ENCODE measurements at regions not wholly inside any gene's neighbourhood (a gene's known extent, or its start where the extent isn't known, plus 50 kb on each side); places are given as distances from the start of the nearest gene placed in this dataset.

DNA sequence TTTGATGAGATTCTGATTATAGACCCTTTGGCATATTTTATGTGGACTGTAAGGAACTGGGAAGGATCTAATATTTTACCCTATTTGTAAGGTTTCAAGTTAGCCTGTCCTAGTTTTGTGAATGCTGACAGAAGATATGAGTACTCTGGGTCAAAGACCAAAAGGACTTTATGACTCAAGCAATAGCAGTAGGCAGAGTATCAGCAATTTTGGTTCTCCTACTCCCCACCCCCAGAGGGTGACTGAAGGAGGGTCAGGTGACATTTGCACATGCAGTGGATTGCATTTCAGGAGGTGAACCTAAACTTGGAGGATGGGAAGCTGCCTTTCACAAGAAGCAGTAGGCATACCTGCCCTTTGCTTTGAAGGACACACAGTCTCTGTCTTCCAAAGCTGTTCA lies 84.0 kb upstream of the KLF6 start (continued):
- TF ChIP-seq, protein P1, sequence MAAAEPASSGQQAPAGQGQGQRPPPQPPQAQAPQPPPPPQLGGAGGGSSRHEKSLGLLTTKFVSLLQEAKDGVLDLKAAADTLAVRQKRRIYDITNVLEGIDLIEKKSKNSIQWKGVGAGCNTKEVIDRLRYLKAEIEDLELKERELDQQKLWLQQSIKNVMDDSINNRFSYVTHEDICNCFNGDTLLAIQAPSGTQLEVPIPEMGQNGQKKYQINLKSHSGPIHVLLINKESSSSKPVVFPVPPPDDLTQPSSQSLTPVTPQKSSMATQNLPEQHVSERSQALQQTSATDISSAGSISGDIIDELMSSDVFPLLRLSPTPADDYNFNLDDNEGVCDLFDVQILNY (CRISPR knock-in tag; IDR thresholded peaks at IDR 0.05) = no peak
- no peak for TF ChIP-seq HDAC8 (tag; IDR thresholded peaks at IDR 0.05)
- no peak for TF ChIP-seq ZNF316 (IDR thresholded peaks at IDR 0.05)
- TF ChIP-seq, protein P2, sequence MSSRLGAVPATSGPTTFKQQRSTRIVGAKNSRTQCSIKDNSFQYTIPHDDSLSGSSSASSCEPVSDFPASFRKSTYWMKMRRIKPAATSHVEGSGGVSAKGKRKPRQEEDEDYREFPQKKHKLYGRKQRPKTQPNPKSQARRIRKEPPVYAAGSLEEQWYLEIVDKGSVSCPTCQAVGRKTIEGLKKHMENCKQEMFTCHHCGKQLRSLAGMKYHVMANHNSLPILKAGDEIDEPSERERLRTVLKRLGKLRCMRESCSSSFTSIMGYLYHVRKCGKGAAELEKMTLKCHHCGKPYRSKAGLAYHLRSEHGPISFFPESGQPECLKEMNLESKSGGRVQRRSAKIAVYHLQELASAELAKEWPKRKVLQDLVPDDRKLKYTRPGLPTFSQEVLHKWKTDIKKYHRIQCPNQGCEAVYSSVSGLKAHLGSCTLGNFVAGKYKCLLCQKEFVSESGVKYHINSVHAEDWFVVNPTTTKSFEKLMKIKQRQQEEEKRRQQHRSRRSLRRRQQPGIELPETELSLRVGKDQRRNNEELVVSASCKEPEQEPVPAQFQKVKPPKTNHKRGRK (tag; IDR thresholded peaks at IDR 0.05) = no peak
- no peak for TF ChIP-seq BCOR (IDR thresholded peaks at IDR 0.05)
- no peak for TF ChIP-seq CBX1 (IDR thresholded peaks at IDR 0.05; ENCODE audit: low read depth)
- no peak for TF ChIP-seq FOXJ2 (tag; IDR thresholded peaks at IDR 0.05)
- peak; percentile 56; the same call in 1 of the 2 replicates for TF ChIP-seq ZNF589 (CRISPR knock-in tag; IDR thresholded peaks at IDR 0.05; ENCODE audit: low read depth)
- TF ChIP-seq MAFK (IDR thresholded peaks at IDR 0.05; ENCODE audit: low read length) = peak; percentile 42; the same call in 1 of the 2 replicates
- TF ChIP-seq, protein P3, sequence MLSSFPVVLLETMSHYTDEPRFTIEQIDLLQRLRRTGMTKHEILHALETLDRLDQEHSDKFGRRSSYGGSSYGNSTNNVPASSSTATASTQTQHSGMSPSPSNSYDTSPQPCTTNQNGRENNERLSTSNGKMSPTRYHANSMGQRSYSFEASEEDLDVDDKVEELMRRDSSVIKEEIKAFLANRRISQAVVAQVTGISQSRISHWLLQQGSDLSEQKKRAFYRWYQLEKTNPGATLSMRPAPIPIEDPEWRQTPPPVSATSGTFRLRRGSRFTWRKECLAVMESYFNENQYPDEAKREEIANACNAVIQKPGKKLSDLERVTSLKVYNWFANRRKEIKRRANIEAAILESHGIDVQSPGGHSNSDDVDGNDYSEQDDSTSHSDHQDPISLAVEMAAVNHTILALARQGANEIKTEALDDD (IDR thresholded peaks at IDR 0.05) = no peak
- TF ChIP-seq KLF1 (tag; IDR thresholded peaks at IDR 0.05) = no peak
- TF ChIP-seq FOSL1 (tag; conservative IDR thresholded peaks at IDR 0.05) = peak; percentile 66
- TF ChIP-seq, protein P4, sequence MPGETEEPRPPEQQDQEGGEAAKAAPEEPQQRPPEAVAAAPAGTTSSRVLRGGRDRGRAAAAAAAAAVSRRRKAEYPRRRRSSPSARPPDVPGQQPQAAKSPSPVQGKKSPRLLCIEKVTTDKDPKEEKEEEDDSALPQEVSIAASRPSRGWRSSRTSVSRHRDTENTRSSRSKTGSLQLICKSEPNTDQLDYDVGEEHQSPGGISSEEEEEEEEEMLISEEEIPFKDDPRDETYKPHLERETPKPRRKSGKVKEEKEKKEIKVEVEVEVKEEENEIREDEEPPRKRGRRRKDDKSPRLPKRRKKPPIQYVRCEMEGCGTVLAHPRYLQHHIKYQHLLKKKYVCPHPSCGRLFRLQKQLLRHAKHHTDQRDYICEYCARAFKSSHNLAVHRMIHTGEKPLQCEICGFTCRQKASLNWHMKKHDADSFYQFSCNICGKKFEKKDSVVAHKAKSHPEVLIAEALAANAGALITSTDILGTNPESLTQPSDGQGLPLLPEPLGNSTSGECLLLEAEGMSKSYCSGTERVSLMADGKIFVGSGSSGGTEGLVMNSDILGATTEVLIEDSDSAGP (CRISPR knock-in tag; IDR thresholded peaks at IDR 0.05) = no peak
- no peak for TF ChIP-seq RBM25 (IDR thresholded peaks at IDR 0.05; ENCODE audit: low read depth, low read length, severe bottlenecking)
- TF ChIP-seq ZFP1 (CRISPR knock-in tag; IDR thresholded peaks at IDR 0.05) = no peak
- TF ChIP-seq BHLHE40 (IDR thresholded peaks at IDR 0.05; ENCODE audit: low read length) = peak; percentile 79
- no peak for TF ChIP-seq NBN (IDR thresholded peaks at IDR 0.05; ENCODE audit: low read depth)
- TF ChIP-seq EGR1 (conservative IDR thresholded peaks at IDR 0.05) = peak; percentile 40
- TF ChIP-seq MYBL2 (IDR thresholded peaks at IDR 0.05; ENCODE audit: low read depth) = no peak
- no peak for TF ChIP-seq MYBL2 (CRISPR knock-in tag; IDR thresholded peaks at IDR 0.05; ENCODE audit: borderline replicate concordance)
- 0 out of 2 replicates have a peak, but pooled peaks have one; percentile 14 for TF ChIP-seq SMARCA4 (IDR thresholded peaks at IDR 0.05)
- peak; percentile 53; the same call in 1 of the 2 replicates for TF ChIP-seq L3MBTL2 (IDR thresholded peaks at IDR 0.05)
- TF ChIP-seq PPARD (CRISPR knock-in tag; IDR thresholded peaks at IDR 0.05) = no peak
- TF ChIP-seq CBFA2T3 (IDR thresholded peaks at IDR 0.05) = 0 out of 2 replicates have a peak, but pooled peaks have one; percentile 22
- TF ChIP-seq, protein P5, sequence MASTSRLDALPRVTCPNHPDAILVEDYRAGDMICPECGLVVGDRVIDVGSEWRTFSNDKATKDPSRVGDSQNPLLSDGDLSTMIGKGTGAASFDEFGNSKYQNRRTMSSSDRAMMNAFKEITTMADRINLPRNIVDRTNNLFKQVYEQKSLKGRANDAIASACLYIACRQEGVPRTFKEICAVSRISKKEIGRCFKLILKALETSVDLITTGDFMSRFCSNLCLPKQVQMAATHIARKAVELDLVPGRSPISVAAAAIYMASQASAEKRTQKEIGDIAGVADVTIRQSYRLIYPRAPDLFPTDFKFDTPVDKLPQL (IDR thresholded peaks at IDR 0.05; ENCODE audit: extremely low read depth, insufficient read length) = no peak
- TF ChIP-seq GTF2E2 (tag; IDR thresholded peaks at IDR 0.05) = no peak
- no peak for TF ChIP-seq ILK (tag; IDR thresholded peaks at IDR 0.05; ENCODE audit: borderline replicate concordance, low read depth)
- TF ChIP-seq PHF8 (IDR thresholded peaks at IDR 0.05; ENCODE audit: borderline replicate concordance, low read length) = no peak

Data from K562 (cell line).